ENCODE measurements at regions not wholly inside any gene's neighbourhood (a gene's known extent, or its start where the extent isn't known, plus 50 kb on each side); places are given as distances from the start of the nearest gene placed in this dataset.

DNA sequence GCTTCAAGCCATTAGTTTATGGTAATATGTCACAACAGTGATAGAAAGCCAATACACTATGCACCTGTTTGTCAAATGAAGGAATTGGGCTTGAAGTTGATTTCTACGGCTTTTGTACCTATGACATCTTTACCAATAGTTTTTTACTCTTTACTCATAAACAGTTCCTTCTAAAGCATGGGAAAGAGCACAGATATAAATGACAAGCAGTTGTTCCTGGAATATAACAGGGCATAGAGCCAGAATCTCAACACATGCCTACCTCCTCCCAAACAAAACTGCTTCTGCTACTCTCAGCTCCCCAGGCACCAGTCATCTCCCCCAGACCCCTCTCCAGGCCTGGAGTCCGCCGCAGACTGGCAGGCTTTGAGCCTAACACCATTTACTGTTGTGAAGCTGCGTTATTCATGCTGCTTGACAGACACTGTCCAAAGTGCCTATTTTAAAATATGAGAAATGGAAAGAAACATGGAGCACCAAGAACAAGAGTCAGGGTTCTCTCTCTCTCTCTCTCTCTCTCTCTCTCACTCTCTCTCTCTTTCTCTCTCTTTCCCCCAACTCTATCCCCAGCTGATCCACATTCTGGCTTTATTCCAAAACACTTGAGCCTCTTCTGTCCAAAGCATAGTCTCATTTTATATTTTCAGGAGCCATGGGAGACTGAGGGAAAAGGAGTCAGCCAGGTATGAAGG, 111.6 kb downstream of the ADRB2 start:
- H3K27me3 ChIP-seq (ENCODE audit: control insufficient read depth, insufficient read depth, low read length) = no peaks in the 10 kb centered on the region
- no peak overlapping the region for H3K9ac ChIP-seq
- no peaks in the 10 kb centered on the region for H3K79me2 ChIP-seq
- H2AFZ ChIP-seq = no peak overlapping the region
- TF ChIP-seq, protein P1, sequence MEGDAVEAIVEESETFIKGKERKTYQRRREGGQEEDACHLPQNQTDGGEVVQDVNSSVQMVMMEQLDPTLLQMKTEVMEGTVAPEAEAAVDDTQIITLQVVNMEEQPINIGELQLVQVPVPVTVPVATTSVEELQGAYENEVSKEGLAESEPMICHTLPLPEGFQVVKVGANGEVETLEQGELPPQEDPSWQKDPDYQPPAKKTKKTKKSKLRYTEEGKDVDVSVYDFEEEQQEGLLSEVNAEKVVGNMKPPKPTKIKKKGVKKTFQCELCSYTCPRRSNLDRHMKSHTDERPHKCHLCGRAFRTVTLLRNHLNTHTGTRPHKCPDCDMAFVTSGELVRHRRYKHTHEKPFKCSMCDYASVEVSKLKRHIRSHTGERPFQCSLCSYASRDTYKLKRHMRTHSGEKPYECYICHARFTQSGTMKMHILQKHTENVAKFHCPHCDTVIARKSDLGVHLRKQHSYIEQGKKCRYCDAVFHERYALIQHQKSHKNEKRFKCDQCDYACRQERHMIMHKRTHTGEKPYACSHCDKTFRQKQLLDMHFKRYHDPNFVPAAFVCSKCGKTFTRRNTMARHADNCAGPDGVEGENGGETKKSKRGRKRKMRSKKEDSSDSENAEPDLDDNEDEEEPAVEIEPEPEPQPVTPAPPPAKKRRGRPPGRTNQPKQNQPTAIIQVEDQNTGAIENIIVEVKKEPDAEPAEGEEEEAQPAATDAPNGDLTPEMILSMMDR (IDR thresholded peaks at IDR 0.05) = no peak
- H3K4me1 ChIP-seq = peaks cover 52% of the 10 kb centered on the region
- no peak overlapping the region for H3K27ac ChIP-seq
- no peaks in the 10 kb centered on the region for H3K9me3 ChIP-seq (ENCODE audit: control insufficient read depth, low read length)
- H3K4me2 ChIP-seq (ENCODE audit: low read length) = no peak overlapping the region
- H3K36me3 ChIP-seq (ENCODE audit: control insufficient read depth, insufficient read depth, low read length) = no peaks in the 10 kb centered on the region
- H3K4me3 ChIP-seq (ENCODE audit: low read depth, low read length) = no peak overlapping the region

DNA sequence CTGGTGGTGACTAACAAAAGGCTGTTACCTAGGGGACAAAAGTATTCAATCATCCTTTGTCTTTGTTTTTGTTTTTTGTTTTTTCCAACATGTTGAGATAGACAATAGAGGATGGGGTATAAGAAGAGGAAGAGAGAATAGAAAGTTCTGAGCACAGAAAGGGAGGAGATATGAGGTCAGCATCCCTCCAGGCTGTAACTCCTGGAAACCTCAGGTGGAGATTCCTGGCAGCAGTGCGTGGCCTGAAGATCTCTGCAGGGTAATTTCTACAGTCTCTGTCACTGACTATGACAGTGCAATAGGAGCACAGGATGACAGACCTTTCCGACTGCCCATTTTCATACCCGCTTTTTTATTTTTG, 112.1 kb downstream of the ADRB2 start:
- no peaks in the 10 kb centered on the region for H3K27me3 ChIP-seq (ENCODE audit: control insufficient read depth, insufficient read depth, low read length)
- H3K79me2 ChIP-seq = no peaks in the 10 kb centered on the region
- H3K27ac ChIP-seq = no peak overlapping the region
- H3K36me3 ChIP-seq (ENCODE audit: control insufficient read depth, insufficient read depth, low read length) = no peaks in the 10 kb centered on the region
- no peak overlapping the region for H3K4me3 ChIP-seq (ENCODE audit: low read depth, low read length)
- no peak overlapping the region for H3K4me2 ChIP-seq (ENCODE audit: low read length)
- H3K9ac ChIP-seq = no peak overlapping the region
- H2AFZ ChIP-seq = no peak overlapping the region
- no peaks in the 10 kb centered on the region for H3K9me3 ChIP-seq (ENCODE audit: control insufficient read depth, low read length)
- TF ChIP-seq, protein P1 (IDR thresholded peaks at IDR 0.05) = no peak
- peaks cover 50% of the 10 kb centered on the region for H3K4me1 ChIP-seq

DNA sequence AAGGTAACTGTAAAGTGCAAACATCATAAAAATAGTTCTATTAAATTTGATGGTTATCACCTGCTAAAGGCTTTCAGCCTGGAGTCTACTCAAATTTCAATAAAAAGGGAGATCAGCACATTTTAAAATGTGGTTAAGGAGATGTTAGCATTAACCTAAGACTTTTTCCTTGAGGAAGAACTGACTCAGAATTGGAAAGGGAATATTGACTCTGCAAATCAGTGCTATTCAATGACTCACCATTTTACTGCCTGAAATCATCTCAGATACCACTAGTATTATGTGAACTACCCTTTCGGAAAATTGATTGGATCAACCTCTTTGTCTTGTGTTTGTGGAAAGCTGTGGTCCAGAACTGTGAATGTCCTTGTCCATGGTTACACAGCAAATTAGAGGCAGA, 113.3 kb downstream of the ADRB2 start:
- Histone ChIP-seq H3K27ac (peak overlapping the region; percentile 17), H3K4me3 (ENCODE audit: low read depth, low read length) (no peak overlapping the region), H3K36me3 (ENCODE audit: control insufficient read depth, insufficient read depth, low read length) (no peaks in the 10 kb centered on the region), H3K9me3 (ENCODE audit: control insufficient read depth, low read length) (no peaks in the 10 kb centered on the region), H2AFZ (no peak overlapping the region), H3K4me2 (ENCODE audit: low read length) (no peak overlapping the region), H3K4me1 (peaks cover 43% of the 10 kb centered on the region), H3K27me3 (ENCODE audit: control insufficient read depth, insufficient read depth, low read length) (no peaks in the 10 kb centered on the region), H3K9ac (no peak overlapping the region), H3K79me2 (no peaks in the 10 kb centered on the region)
- TF ChIP-seq, protein P1 (IDR thresholded peaks at IDR 0.05) = no peak

DNA sequence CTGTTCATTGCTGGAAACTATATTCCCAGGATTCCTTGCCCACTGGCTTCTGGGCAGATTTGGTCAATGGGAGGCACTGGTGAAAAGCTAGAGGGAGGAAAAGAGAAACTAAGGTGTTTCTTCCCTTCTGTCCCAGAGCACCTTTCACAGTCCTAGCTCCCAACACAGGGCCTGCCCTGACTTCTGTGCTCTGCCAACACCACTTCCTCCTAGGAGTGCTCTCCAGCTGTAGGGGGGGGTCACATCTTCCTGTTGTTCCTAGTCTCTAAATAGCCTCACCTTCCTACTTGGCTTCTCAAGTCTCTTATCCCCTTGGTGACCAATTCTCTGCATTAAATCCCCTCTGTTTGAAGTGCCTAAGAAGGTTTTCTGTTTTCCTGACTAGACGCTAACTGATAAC, 115.4 kb downstream of the ADRB2 start:
- Histone ChIP-seq H3K9ac (no peak overlapping the region), H3K36me3 (ENCODE audit: control insufficient read depth, insufficient read depth, low read length) (no peaks in the 10 kb centered on the region), H3K27me3 (ENCODE audit: control insufficient read depth, insufficient read depth, low read length) (no peaks in the 10 kb centered on the region), H3K27ac (no peak overlapping the region), H3K9me3 (ENCODE audit: control insufficient read depth, low read length) (no peaks in the 10 kb centered on the region), H3K4me3 (ENCODE audit: low read depth, low read length) (no peak overlapping the region), H3K79me2 (no peaks in the 10 kb centered on the region), H3K4me1 (peaks cover 33% of the 10 kb centered on the region), H2AFZ (no peak overlapping the region), H3K4me2 (ENCODE audit: low read length) (no peak overlapping the region)
- TF ChIP-seq, protein P1 (IDR thresholded peaks at IDR 0.05) = no peak

DNA sequence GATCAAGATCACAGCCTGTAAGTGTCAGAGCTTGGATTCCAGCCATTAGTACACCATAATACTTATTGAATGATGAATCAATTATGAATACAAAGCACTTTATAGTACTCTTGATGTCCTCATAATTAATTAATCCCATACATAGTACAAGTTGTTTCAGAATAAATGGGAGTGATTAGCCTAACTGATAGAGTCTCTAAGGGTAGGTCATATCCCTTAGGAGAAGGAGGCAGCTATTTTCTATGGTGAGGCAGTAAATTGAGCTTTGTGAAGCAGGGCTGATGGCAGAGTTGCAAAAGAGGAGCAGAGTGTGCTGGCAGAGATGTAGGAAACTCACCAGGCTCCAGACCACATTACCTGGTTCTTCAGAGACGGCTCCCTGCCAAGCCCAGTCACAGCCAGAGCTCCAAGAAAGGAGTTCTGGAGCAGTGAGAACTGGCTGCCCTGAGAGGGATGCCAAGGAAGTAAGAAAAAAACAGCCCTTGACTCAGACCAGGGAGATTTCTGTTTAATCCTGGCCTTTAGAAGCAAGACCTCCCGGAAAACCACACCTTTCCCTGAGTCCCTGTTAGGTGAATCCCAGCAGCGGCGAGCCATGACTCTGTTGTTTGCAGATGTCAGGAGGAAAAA, 112.9 kb downstream of the SH3TC2 start:
- H3K27ac ChIP-seq = peak overlapping the region; percentile 44
- H3K4me1 ChIP-seq = peaks cover 9% of the 10 kb centered on the region
- H3K27me3 ChIP-seq (ENCODE audit: control insufficient read depth, insufficient read depth, low read length) = no peaks in the 10 kb centered on the region
- TF ChIP-seq, protein P1 (IDR thresholded peaks at IDR 0.05) = no peak
- H3K4me3 ChIP-seq (ENCODE audit: low read depth, low read length) = no peak overlapping the region
- H3K79me2 ChIP-seq = no peaks in the 10 kb centered on the region
- H3K9ac ChIP-seq = no peak overlapping the region
- peak overlapping the region; percentile 48 for H2AFZ ChIP-seq
- no peaks in the 10 kb centered on the region for H3K9me3 ChIP-seq (ENCODE audit: control insufficient read depth, low read length)
- no peaks in the 10 kb centered on the region for H3K36me3 ChIP-seq (ENCODE audit: control insufficient read depth, insufficient read depth, low read length)
- no peak overlapping the region for H3K4me2 ChIP-seq (ENCODE audit: low read length)
